ENCODE measurements at regions not wholly inside any gene's neighbourhood (a gene's known extent, or its start where the extent isn't known, plus 50 kb on each side); places are given as distances from the start of the nearest gene placed in this dataset.
"Not testable (repeated sequence)": the region's sequence is repeated elsewhere in the genome, so short reads cannot be mapped to it uniquely, and the experiment has no call there.

DNA sequence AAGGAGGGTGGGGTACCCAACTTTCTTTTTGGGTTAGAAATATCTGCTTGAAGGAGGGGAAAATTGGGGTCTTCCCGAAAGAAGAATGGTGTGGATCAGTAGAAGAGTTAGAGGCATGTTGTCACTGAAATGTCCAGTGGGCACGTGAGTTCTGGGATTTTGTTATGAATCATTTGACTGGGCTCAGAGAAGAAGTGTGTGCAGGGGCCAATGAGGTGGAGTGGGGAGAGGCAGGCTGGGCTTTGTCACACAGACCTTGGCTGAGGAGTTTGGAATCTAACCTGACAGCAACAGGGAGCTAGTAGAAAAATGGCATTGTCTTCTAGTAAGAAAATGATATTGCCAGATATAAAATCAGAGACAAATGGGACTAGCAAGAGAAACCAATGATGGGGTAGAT is 436.8 kb downstream of the MFSD1 start:
- DNase-seq: peak in 1 of 3 donors; percentile 15

DNA sequence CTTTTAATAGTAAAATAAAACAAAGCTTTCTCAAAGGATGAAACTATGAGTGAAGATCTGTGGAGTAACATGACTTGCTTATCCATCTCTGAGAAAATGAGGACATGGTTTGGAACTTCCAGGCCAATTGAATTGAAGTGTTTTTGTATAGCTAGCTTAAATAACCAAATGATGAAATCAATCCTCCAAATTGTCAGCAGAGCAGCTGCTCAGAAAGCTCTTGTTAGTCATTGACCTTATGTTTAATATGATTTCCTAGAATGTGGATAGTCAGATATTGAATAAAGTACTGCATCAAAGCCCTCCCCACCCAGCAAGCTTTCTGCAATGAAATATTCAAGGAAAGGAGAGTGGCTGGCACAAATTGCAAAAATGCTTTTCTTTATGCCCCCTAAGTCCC is 437.2 kb downstream of the MFSD1 start:
- DNase-seq: peak in 1 of 3 donors; percentile 13

DNA sequence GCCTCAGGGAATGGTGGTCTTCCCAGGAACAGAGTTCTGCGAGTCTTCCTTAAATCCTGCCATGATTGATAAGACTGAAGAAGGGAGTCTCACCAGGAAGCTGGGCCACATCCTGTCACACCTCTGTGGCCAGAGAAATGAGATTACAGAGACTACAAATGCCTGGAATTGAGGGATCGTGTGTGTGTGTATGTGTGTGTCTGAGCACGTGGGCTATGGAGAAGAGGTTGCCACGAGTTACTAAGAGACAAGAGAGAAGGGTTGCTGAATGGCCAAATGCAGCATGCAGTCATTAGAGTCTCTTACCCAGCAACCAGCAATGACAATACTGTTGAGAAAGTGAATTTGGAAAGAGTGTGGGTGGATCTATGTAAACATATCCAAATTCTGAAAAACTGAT is 443.1 kb downstream of the MFSD1 start:
- no peak for DNase-seq

DNA sequence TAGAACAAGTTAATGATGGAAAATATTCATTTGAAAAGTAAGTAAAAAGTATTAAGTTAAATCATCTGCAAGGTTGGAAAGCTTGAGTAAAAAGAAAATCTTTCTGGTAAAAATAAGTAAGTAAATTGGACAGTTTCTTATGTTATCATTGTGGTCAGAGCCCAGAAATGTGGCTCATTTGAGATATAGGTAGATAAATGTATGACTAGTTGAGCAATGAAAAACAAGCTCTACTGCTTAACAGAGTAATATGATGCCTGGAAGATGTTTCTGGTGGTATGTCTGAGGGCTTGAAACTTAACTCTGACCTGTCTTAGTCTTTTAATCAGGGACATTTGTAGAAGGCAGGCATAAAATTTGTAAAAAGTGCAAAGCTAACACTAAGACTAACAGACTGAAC is 444.0 kb downstream of the MFSD1 start:
- DNase-seq: no peak

DNA sequence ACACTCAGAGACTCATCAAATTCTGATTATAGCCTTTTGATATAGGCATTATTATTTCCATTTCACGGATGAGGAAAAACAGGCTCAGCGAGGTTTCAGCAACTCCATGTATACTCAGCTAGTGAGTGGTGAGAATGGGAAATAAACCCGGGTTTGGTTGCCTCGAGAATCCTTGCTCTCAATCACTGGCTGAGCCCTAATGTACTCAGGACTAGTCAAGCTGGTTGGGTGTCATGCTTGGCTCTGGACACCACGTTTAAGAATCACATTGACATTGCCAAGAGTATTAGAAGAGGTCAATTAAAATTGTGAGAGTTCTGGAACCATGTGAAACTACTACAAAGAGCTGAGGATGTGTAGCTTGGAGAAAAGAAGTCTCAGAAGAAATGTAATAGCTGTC is 444.5 kb downstream of the MFSD1 start:
- no peak for DNase-seq

DNA sequence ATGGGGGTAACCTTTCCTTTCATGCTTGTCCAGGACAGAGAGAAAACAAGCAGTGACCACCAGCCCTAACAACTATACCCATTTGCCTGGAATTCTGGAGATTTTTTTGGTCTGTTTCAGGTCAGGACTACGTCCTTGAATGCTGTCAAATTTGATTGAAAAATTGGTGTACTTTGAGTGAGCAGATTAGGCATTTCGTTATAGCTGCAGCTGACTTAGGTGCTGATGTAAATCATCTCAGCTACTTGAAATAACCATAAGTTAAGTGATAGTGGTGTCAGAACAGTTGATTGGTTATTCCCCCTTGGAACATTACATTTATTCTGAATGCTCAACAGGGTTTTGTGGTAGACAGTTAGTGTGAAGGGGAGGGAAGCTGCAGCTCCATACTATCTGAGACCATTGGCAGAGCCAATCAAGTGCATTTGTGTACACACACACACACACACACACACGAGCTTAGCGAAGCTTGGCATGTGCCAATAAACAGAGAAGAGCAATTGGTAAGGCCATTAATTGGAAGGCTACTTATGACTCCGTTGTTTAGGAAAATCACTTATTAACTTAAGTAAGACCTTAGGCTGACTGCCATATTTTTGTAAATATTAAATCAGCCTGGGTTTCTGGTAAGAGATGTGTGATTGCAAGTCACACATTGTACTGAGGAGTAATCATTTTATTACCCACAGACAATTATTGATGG is 447.8 kb downstream of the MFSD1 start:
- no peak for DNase-seq

DNA sequence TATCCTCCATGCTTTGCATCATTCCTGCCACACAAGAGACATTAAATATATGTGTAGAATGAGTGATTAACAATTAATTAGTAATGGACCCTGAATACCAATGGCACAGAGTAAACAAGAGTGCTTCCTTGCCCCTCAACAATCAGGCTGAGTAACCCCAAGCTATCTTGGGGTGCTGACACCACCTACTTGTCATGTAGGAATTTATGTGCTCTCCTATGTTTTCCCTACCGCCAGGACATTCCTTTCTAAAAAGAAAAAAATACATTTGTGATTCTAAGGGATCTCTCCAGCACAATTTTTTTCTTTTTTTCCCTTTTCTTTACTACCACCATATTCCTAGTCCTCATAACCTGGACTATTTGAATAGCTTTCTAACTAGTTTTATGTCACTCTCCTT is 449.1 kb downstream of the MFSD1 start:
- no peak for DNase-seq

DNA sequence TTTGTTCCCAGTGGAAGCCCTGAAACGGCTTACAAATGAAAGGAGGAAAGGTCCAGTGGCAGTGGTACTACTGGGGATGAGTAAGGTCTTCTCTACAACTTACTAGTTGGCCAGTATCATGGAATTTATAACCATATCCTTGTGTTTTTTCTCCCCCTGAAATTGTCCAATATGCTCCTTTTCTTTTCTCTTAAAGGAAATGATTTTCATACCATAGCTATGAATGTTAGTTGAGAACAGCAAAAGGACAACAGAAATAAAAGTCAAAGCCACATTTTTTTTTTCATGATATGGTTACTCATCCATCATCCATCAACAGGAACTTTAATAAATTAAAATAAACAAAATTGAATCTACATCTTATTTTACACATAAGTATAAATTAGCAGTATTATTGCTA is 450.4 kb downstream of the MFSD1 start:
- no peak for DNase-seq

DNA sequence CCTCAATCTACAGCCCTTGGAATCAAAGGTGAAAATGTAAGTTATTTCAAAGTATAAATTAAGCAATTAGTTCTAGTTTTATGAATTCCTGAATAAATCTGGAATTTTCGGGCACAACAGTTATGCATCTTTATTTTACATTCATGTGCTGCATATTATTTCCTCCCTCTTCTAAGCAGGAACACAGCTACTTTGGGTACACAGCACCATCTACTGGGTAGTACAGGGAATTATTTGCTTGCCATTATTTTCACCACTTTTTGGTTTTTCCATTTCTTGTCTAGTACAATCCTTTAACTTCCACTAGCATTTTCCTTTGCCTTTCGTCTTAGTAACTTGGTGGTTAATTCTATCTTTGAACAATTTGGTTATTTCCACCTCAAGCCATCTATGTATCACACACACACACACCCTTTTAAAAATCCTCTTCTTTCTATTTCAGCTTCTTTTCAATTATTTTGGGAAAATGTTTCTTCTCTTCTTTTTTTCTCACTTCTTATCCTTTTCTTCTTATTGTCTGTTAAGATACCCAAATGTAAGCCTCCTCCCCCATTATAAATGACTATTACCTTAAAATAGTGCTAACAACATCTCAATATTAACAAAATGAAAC is 451.0 kb downstream of the MFSD1 start:
- peak; percentile 31 to 65 (median 58) for DNase-seq

DNA sequence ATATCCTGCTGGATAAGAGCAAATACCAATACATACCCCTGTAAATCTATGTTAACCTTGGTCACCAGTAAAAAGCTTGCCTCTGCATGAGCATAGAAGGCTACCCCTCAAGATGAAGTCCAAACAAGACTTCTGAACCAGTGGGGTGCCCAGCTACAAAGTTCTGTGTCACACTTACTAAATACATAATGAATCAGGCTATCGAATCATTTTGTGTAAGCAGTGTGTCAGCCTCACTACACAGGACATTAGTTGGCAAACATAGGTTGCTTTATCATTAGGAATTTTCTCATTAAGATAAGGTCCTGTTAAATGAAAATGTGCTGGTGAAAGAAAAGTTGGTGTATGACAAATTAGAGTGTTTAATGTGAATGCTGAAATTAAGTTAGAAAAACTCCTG is 452.0 kb downstream of the MFSD1 start:
- no peak for DNase-seq

DNA sequence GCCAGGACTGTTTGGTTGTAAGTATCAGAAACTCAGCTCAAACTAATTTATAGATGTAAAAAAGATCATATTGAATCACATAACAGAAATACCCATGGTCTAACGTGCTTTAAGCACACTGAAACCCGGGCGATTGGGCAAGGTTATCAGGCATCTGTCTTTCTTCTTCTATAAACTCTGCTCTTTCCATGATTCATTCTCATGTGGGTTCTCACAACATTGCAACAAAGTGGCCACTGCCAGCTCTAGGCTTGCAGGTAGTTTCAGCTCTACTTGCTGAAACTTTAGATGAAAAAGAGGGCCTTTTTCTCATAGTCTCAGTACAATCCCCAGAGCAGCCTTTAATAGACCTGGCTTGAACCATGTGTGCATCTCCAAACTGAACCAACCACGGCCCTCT is 456.1 kb downstream of the MFSD1 start:
- no peak for DNase-seq

DNA sequence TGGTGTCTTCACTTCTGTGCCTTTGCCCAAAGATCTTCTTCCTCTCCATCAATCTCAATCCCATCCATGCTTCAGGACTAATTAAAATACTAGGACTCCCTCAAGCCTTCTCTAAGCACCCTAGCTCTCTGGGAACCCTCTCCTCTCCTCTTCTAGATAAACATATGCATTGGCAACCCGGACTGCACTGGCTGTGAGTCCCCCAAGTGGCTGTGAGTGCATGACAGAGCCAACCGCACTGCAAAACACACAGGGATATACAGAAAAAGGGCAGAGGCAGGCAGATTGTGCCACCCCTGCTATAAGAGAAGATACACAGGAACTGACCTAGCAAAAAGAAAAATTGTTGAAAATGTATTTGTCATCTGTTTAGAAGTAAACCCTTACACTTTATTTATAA is 457.1 kb downstream of the MFSD1 start:
- DNase-seq: no peak

DNA sequence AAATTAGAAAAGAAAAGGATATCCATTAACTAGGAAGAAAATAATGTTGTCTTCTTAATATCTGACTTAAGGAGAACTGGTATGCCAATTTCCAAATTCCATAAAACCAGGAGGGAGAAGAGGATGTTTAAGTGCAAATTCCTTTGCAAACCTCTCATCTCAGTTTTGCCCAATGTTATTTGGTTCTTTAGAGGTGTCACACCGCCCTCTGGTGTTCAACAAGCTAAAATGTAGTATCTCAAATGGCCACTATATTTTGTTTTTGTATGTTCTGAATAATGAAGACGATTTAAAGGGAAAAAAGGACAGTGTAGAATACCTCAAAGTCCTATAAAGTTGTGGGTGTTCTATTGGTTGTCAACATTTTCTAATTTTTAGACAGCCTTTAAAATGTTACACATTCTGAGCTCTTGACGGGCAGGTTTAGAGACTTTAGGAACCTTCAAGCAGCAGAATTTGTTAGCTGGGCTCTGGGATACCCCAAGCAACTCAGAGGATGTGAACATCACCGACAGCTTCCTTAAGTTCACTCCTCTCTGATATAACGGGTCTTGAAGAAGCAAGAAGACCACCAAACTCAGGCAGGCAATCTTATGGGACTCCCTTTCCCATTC is 458.3 kb downstream of the MFSD1 start:
- peak; percentile 65 to 75 (median 73) for DNase-seq

DNA sequence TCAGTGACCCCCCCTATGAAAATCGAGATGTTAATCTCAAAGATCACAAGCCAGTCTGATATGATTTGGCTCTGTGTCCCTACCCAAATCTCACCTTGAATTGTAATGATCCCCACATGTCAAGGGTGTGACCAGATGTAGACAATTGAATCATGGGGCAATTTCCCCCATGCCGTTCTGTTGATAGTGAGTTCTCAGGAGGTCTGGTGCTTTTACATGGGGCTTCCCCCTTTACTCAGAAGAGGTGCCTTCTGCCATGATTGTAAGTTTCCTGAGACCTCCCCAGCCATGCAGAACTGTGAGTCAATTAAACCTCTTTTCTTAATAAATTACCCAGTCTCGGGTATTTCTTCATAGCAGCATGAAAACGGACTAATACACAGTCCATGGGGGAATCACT is 459.5 kb downstream of the MFSD1 start:
- not testable (repeated sequence) for DNase-seq

DNA sequence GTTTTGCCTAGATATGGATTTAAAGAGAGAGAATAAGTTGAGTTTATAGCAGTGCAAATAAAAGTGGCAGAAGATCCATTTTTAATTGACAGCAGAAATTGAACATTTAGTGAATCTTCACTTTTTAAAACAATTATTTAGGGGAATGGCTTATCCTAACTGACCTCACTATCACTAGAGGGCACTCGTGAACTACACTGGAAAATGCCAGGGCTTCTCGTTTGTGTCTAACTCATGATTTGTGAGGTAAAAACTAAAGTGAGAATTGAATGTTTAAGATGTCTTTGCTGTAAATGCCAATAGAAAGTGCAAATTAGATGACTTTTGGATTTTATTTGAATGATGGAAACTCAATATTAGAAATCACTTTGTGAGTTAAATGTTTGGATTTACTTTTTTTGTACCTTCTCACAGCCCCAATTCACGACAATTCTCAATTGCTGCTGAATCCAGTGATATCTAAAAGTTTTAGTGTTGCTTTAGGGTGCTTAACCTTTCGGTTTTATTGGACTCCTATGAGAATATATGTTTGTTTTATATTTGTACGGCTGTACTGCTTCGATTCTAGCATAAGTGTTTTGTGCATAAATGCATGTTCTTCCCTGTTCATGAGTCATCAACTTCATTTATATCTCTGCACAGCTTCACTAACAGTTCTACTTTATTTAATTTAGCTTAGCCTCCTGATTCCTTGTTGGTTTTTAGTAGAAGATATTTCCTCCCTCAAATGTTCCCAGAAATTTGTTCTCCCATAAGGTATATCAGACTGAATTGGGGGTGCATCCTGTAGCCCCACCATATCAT is 462.1 kb downstream of the MFSD1 start:
- peak; percentile 44 to 51 (median 47) for DNase-seq

DNA sequence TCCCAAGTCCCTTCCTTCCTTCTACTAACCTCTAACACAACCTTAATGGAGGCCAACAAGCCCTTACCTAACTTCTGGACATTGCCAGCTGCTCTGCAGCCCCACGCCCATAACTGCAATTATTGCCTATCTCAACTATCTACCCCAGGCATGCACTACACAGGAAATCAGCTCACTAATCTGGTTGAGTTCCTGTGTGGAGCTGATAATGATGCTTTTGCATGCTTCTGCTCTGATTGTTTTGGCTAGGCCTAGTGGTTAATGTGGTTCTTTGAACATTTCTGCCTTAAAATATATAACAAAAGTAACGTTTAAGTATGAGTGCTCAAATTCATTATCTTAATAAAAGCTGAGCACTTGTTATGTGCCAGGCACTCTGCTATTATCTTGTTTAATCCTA is 463.9 kb downstream of the MFSD1 start:
- DNase-seq: no peak

DNA sequence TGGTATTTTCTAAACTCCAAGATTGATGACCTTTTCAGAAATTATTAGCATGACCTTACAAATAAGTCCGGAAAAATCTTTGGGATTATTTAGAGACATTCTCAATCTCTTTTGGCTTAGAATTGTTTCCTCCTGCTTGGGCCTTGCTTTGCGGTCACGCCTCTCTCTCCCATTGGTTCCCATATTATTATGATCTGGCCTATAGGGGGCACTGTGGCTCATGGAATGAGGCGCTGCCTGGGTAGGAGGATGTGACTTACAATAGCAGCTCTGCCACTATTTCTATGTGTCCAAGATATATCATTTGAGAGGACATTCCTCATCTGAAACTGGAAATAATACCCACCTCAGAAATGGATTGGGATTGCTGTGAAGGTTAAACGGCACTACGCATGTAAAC is 464.9 kb downstream of the MFSD1 start:
- DNase-seq: peak in 2 of 3 donors; percentile 10 to 12

DNA sequence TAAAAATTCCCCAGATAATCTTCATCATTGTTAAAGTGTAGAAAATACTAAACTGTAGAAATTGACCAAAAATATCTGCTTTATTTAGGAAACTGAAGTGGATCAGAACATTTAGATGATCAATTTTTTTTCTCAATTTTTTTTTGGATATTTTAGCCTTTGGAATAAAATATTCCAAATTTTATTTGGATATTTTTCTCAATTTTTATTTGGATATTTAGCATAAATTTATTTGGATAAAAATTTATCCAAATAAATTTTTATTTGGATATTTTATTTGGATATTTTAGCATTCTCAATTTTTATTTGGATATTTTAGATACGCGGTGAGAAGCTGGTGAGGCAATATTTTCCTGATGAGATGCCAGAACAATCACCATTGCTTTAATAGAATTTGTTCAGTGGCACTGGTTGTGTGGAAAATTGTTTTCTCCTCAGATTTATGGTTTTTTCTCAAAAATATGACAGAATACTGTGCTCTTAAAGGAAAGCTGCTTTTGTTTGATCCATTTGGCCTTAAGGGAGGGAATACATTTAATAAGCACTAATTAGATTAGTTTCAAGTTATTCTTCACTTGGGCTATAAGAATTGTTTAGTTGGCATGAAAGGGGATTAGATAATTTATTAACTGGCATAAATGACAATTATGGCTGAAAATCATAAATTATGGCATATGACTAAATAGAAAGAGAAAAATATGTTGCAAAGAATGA is 470.1 kb downstream of the MFSD1 start:
- no peak for DNase-seq

DNA sequence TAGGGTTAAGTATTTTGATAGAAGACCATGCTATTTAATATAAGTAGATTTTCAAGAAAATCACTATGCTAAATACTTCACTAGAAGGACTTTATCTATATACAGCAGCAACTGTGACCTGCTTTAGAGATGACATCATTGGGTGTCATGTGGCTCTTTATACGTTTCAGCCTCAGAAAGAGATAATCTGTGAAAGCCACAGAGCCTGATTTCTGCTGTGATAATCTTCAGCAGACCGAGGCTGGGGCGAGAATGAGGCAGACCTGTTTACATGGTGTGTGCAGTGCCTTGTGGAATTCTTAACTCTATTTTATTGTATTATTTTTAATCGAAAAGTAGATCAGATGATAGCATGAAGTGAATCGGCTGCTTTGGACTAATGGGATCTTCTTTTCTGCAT is 471.2 kb downstream of the MFSD1 start:
- no peak for DNase-seq

DNA sequence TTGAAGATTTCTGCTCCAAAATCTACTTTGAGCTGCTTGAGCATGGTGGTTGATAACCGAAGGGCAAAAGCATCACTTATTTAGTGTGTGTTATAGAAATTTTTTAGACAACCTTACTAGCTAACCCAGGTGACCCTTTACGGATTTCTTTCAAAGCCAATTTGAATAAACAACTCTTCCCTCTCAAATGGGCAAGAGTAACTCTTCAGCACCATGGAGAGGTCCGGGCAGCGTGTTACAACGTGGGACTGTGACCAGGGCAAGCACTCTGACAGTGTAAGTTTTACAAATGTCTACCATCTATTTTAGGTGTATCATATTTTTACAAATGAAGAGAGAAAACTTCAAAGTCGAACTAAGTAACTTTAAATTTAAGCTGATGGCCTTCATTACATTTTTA is 471.8 kb downstream of the MFSD1 start:
- peak; percentile 25 to 57 (median 42) for DNase-seq

DNA sequence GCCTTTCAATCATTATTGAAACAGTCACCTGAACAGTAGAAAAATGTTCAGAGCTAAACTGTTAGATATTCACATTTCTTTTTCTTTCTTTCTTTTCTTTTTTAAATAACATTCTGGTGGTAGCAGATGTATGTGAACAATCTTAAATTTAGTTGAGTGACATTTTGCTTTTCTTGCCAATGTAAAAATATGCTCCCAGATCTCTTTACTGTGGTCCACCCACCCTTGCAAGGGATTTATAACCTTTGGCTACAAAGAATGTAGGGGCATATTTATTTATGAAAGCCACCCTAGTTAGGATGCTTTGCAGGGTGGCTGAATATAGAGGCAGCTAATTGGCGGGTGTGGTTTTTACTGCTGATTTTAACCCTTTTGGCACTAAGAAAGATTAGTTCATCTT is 473.9 kb downstream of the MFSD1 start:
- DNase-seq: no peak

DNA sequence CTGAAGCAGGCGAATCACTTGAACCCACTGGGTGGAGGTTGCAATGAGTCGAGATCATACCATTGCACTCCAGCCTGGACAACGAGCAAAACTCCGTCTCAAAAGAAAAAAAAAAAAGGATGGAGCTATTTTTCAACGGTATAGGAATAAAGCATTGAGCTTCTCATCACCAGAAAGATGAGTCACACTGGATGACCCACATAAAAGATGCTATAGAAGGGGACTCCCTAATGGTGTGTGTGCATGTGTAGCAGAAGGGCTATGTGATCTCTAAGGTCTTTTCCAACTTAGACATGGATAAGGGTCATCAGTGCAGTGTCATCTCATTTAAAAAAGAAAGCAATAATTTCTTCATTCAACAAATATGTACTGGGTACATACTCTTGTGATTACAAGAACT is 476.0 kb downstream of the MFSD1 start:
- DNase-seq: no peak

Measured in suppressor macrophage treated with lipopolysaccharide for 1 hour (primary cell).